Kidney capillary endothelial cell (primary cell): ENCODE measurements at regions not wholly inside any gene's neighbourhood (a gene's known extent, or its start where the extent isn't known, plus 50 kb on each side); places are given as distances from the start of the nearest gene placed in this dataset.

Experiments used
- DNase-seq: peaks from one replicate; pipeline ENCODE4 v3.0.0-alpha.2; 2018; ENCODE audit warnings: low spot score

- DNase-seq, result no peak
Measured at GRCh38 chr3:23746441-23746840, 59.3 kb upstream of the UBE2E1 start.

- DNase-seq, result no peak
Measured at GRCh38 chr3:23747841-23748240, 57.9 kb upstream of the UBE2E1 start.

GRCh38 chr3:23748398-23749110 is 57.2 kb upstream of the UBE2E1 start:
- DNase-seq, result no peak

GRCh38 chr3:23749609-23750008 is 56.1 kb upstream of the UBE2E1 start:
- no peak for DNase-seq

DNA sequence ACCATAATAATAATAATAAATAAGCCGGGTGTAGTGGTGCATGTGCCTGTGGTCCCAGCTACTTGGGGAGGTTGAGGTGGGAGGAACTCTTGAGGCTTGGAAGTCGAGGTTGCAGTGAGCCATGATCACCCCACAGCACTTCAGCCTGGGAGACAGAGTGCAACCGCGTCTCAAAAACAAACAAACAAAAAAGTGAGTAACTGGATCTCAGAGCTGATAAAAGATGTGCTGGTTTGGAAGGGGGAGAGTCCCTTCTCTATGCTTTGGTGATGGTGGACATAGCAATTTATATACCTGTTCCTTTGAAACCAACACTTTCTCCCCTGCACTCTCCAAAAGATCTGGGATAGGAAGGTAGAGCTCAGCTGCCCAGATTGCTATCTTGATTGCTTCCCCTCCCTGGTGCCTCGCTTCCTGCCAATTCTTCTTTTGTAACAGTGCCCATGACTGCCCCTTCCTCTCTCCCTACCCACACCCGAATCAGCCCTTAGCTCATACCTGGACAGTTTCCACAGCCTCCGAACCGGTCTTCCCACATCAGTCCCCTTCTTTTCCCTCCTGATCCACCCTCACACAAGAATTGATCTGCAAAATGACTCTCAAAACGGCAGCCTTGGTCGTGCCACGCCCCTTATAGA is 55.1 kb upstream of the UBE2E1 start:
- no peak for DNase-seq

DNA sequence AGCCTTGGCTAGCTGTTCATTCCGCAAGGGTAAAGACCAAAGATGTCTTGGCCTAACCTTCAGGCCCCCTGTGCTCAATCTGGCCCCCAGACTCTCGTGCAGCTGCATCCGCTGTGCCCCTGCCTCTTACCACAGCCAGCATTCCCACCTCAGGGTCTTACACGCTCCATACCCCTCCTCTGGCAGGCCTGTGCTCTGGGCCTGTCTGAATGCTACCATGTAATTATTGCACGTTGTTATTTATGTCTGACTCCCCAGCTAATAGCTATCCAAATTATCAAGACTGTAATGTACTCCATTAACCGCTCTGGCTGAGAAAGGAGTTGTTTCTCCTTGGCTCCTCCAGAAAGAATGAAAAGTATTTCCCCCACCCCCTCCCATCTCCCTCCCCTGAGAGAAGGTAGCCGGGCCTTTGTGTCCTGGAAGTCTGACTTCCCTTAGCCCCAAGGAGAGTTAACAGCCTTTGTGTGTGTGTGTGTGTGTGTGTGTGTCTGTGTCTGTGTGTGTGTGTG is 54.5 kb upstream of the UBE2E1 start:
- DNase-seq, result no peak

- DNase-seq, result no peak
Measured at GRCh38 chr3:23752126-23752525, 53.6 kb upstream of the UBE2E1 start.

- no peak for DNase-seq
Measured at GRCh38 chr3:23754215-23754614, 51.5 kb upstream of the UBE2E1 start.
